Upper lobe of left lung (tissue), 6 donors: ENCODE measurements at regions not wholly inside any gene's neighbourhood (a gene's known extent, or its start where the extent isn't known, plus 50 kb on each side); places are given as distances from the start of the nearest gene placed in this dataset.

Experiments used
- ATAC-seq, 2 donors: fragments of 200-7000 bp; cut with Tn5 transposase; one replicate each; pipeline ENCODE4 v1.9.1; 2022; ENCODE audit warnings: mild to moderate bottlenecking in 2 of 2, moderate library complexity in 2 of 2; ENCODE audit not compliant: low FRiP score in 2 of 2
- DNase-seq, 2 donors: peaks; one replicate each; pipeline ENCODE4 v3.0.0-alpha.2; 2019 to 2020
- H3K27ac ChIP-seq, 4 donors: fragments of 200-600 bp; sonication (generic); one replicate each; pipeline ENCODE4 v1.5.1; 2016 to 2019
- H3K27me3 ChIP-seq, 4 donors: fragments of 200-600 bp; sonication (generic); one replicate each; pipeline ENCODE4 v1.5.1; 2017 to 2019
- H3K36me3 ChIP-seq, 4 donors: fragments of 200-600 bp; sonication (generic); one replicate each; pipeline ENCODE4 v1.5.1; 2016 to 2019
- H3K4me1 ChIP-seq, 4 donors: fragments of 200-600 bp; sonication (generic); one replicate each; pipeline ENCODE4 v1.5.1; 2018 to 2019
- H3K4me3 ChIP-seq, 4 donors: fragments of 200-600 bp; sonication (generic); one replicate each; pipeline ENCODE4 v1.5.1; 2017 to 2019; ENCODE audit warnings: mild to moderate bottlenecking in 2 of 4, moderate library complexity in 1 of 4
- H3K9me3 ChIP-seq, 4 donors: fragments of 200-600 bp; sonication (generic); one replicate each; pipeline ENCODE4 v1.5.1; 2018 to 2019
- EP300 ChIP-seq, 4 donors: sonication (generic); formaldehyde crosslinking; IDR thresholded peaks; one replicate each; pipeline ENCODE4 v1.5.1; 2017; ENCODE audit warnings: antibody characterized with exemption in 4 of 4, control low read depth in 2 of 4
- POLR2A ChIP-seq, 4 donors: fragments of 450-650 bp; IDR thresholded peaks; one replicate each; pipeline ENCODE4 v1.5.1; 2016 to 2017; ENCODE audit warnings: antibody characterized with exemption in 4 of 4, mild to moderate bottlenecking in 2 of 4
- POLR2AphosphoS5 ChIP-seq, 2 donors: sonication (generic); formaldehyde crosslinking; IDR thresholded peaks; one replicate each; pipeline ENCODE4 v1.5.1; 2017; ENCODE audit warnings: antibody characterized with exemption in 2 of 2
- WGBS, 2 donors: methylation state at CpG; one replicate each; pipeline ENCODE4 v1.1.5; 2017 to 2018; 5-methylcytosine and 5-hydroxymethylcytosine counted together
- TF ChIP-seq, protein P1 (sequence below), 6 experiments: fragments of 450-650 bp in 4 of 6; fragments of 200-600 bp in 2 of 6; sonication (generic) in 2 of 6; IDR thresholded peaks; one replicate each; pipeline ENCODE4 v1.5.1; 2016 to 2019; ENCODE audit warnings: antibody characterized with exemption in 6 of 6
- donor health status: DM: no; HTN: no; CAD: no; lungs with moderate emphysema.
- donor health status: DM: no; HTN: yes; CAD: no; lungs with severe emphysema.

DNA sequence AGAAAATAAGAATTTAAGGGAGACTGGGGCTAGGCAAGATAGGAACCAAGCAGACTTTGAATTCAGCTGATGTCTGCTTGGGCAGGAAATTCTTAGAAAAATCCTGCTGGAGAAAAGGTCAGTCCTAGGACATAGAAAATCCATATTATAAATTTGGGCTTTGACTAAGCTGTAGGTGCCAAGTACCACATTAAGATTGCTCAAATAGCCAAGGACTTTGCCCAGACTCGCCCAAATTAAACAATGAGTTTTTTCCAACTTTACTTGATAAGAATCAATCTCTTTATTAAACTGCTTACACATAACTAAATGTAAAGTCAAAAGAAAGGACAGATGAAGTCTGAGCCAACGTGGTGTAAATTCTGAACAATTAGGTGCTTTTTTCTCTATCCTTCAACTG is 95.4 kb downstream of the FUNDC1 start:
- DNase-seq (no peak), ATAC-seq (no peak)
- WGBS, 2 donors: 37 to 54% methylated on average over 2 of the region's 2 CpGs
- H3K27ac ChIP-seq: no peak overlapping the region
- H3K4me1 ChIP-seq: no peaks in the 10 kb centered on the region
- no peaks in the 10 kb centered on the region for H3K9me3 ChIP-seq
- TF ChIP-seq, protein P1, sequence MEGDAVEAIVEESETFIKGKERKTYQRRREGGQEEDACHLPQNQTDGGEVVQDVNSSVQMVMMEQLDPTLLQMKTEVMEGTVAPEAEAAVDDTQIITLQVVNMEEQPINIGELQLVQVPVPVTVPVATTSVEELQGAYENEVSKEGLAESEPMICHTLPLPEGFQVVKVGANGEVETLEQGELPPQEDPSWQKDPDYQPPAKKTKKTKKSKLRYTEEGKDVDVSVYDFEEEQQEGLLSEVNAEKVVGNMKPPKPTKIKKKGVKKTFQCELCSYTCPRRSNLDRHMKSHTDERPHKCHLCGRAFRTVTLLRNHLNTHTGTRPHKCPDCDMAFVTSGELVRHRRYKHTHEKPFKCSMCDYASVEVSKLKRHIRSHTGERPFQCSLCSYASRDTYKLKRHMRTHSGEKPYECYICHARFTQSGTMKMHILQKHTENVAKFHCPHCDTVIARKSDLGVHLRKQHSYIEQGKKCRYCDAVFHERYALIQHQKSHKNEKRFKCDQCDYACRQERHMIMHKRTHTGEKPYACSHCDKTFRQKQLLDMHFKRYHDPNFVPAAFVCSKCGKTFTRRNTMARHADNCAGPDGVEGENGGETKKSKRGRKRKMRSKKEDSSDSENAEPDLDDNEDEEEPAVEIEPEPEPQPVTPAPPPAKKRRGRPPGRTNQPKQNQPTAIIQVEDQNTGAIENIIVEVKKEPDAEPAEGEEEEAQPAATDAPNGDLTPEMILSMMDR (IDR thresholded peaks at IDR 0.05): no peak
- TF ChIP-seq POLR2AphosphoS5 (IDR thresholded peaks at IDR 0.05) (no peak), EP300 (IDR thresholded peaks at IDR 0.05) (no peak), POLR2A (IDR thresholded peaks at IDR 0.05) (no peak)
- no peak overlapping the region for H3K4me3 ChIP-seq
- H3K27me3 ChIP-seq: no peaks in the 10 kb centered on the region
- H3K36me3 ChIP-seq: no peaks in the 10 kb centered on the region

DNA sequence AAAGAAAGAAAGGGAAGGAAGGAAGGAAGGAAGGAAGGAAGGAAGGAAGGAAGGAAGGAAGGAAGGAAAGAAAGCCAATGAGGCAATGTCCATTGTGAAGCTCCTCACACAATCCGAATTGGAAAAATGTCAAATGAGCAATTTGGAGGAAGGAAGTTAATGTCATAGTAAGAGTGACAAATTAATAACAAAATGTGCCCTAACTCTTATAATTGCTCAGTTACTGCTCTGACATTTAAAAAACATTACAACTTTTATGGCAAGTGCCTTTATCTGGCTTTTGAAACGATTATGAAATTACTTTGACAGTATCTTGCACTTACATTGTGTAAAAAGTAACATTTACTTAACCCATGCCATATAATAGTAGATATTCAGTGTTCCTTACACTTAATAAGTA is 96.5 kb upstream of the EFHC2 start:
- no peaks in the 10 kb centered on the region for H3K4me1 ChIP-seq
- H3K27me3 ChIP-seq: no peaks in the 10 kb centered on the region
- WGBS, 2 donors: 0 to 4% methylated on average over 2 of the region's 2 CpGs
- no peak overlapping the region for H3K4me3 ChIP-seq
- no peaks in the 10 kb centered on the region for H3K9me3 ChIP-seq
- no peak overlapping the region for H3K27ac ChIP-seq
- no peak for ATAC-seq
- TF ChIP-seq, protein P1 (IDR thresholded peaks at IDR 0.05): no peak
- TF ChIP-seq POLR2A (IDR thresholded peaks at IDR 0.05): no peak
- no peak for TF ChIP-seq POLR2AphosphoS5 (IDR thresholded peaks at IDR 0.05)
- no peak for TF ChIP-seq EP300 (IDR thresholded peaks at IDR 0.05)
- no peaks in the 10 kb centered on the region for H3K36me3 ChIP-seq
- DNase-seq: no peak

DNA sequence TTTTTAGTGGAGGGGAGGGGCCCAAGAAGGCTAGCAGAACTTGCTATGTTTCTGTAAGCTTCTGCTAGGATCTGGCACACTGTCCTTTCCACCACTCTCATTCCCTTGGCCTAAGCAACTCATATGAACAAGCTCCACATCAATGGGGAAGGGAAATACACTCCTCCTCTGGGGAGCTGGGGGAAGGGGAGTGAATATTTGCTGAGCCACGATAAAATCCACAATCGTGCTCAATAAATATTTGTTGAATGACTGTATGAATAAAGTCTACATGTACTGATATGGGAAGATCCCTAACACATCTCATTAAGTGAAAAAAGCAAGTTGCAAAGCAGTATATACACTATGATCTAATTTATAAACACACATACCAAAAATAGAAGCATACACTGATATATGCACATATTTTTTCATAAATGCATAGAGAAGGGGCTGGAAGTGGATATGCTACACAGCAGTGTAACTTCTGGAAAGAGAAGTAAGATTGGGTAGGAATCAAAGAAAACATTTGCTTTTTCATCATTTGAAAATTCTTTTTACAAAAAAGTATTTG is 95.8 kb upstream of the EFHC2 start:
- no peaks in the 10 kb centered on the region for H3K27me3 ChIP-seq
- H3K9me3 ChIP-seq: no peaks in the 10 kb centered on the region
- H3K4me1 ChIP-seq: no peaks in the 10 kb centered on the region
- TF ChIP-seq, protein P1 (IDR thresholded peaks at IDR 0.05): no peak
- TF ChIP-seq POLR2AphosphoS5 (IDR thresholded peaks at IDR 0.05): no peak
- TF ChIP-seq EP300 (IDR thresholded peaks at IDR 0.05): no peak
- no peak for TF ChIP-seq POLR2A (IDR thresholded peaks at IDR 0.05)
- no peak overlapping the region for H3K4me3 ChIP-seq
- H3K36me3 ChIP-seq: no peaks in the 10 kb centered on the region
- 25 to 59% methylated on average over 2 of the region's 2 CpGs for WGBS, 2 donors
- DNase-seq (no peak), ATAC-seq (no peak)
- H3K27ac ChIP-seq: no peak overlapping the region

DNA sequence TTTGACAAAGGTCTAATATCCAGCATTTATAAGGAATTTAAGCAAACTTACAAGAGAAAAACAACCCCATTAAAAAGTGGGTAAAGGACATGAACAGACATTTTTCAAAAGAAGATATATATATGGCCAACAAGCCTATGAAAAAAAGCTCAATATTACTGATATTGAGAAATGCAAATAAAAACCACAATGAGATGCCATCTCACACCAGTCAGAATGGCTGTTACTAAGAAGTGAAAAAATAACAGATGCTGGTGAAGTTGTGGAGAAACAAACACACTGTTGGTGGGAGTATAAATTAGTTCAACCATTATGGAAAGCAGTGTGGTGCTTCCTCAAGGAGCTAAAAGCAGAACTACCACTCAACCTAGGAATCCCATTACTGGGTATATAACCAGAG is 91.6 kb upstream of the EFHC2 start:
- Histone ChIP-seq H3K9me3 (no peaks in the 10 kb centered on the region), H3K4me1 (no peaks in the 10 kb centered on the region), H3K36me3 (no peaks in the 10 kb centered on the region), H3K27me3 (no peaks in the 10 kb centered on the region), H3K27ac (no peak overlapping the region), H3K4me3 (no peak overlapping the region)
- DNase-seq: no peak
- ATAC-seq: no peak
- TF ChIP-seq EP300 (IDR thresholded peaks at IDR 0.05) (no peak), POLR2A (IDR thresholded peaks at IDR 0.05) (no peak)
- TF ChIP-seq, protein P1 (IDR thresholded peaks at IDR 0.05): no peak

DNA sequence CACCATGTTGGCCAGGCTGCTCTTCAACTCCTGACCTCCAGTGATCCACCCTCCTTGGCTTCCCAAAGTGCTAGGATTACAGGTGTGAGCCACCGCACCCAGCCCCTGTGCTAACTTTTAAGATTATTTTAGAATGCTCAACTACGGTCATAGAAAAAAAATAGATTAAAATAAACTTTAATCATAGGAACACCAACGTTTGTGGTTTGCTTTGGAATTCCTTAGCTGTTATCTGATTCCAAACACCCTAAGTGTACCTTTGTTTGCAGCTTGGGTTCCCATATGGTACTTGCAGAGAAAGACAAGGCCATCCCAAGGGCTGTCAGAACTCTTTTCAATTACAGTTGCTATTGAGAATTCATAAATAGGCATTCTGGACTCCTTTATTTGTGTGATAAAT is 90.1 kb upstream of the EFHC2 start:
- H3K27ac ChIP-seq: no peak overlapping the region
- TF ChIP-seq, protein P1 (IDR thresholded peaks at IDR 0.05): no peak
- TF ChIP-seq EP300 (IDR thresholded peaks at IDR 0.05): no peak
- no peak for TF ChIP-seq POLR2A (IDR thresholded peaks at IDR 0.05)
- no peak for TF ChIP-seq POLR2AphosphoS5 (IDR thresholded peaks at IDR 0.05)
- no peak for ATAC-seq
- DNase-seq: no peak
- H3K4me1 ChIP-seq: no peaks in the 10 kb centered on the region
- no peaks in the 10 kb centered on the region for H3K9me3 ChIP-seq
- H3K4me3 ChIP-seq: no peak overlapping the region
- H3K36me3 ChIP-seq: no peaks in the 10 kb centered on the region
- H3K27me3 ChIP-seq: no peaks in the 10 kb centered on the region
- WGBS, 2 donors: 79 to 80% methylated on average over 3 of the region's 3 CpGs
